GM18861 (cell line): ENCODE measurements at regions not wholly inside any gene's neighbourhood (a gene's known extent, or its start where the extent isn't known, plus 50 kb on each side); places are given as distances from the start of the nearest gene placed in this dataset.
"Not testable (repeated sequence)": the region's sequence is repeated elsewhere in the genome, so short reads cannot be mapped to it uniquely, and the experiment has no call there.

Experiments
- ATAC-seq: cut with Tn5 transposase; IDR thresholded peaks from one replicate; pipeline ENCODE4 v1.9.1; 2021; ENCODE audit not compliant: unreplicated experiment

DNA sequence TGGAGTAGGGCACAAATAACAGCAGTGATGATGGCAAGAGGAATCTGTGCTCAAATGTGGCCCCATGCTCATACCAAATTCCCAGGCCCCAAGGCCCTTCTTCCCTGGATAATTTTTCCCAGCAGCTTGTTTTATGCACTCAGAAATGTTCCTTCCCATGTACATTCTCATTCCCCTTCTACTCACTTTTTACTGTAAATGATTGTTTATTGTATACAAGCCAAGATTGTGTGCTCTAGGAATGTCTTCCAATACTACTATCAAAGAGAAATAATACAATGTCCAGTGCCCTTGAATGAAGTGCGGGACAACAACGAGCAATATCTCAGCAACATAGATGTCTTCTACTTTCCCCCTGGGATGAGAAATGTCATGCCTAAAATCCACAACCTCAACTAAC, 201.6 kb downstream of the ICOS start:
- no peak for ATAC-seq

DNA sequence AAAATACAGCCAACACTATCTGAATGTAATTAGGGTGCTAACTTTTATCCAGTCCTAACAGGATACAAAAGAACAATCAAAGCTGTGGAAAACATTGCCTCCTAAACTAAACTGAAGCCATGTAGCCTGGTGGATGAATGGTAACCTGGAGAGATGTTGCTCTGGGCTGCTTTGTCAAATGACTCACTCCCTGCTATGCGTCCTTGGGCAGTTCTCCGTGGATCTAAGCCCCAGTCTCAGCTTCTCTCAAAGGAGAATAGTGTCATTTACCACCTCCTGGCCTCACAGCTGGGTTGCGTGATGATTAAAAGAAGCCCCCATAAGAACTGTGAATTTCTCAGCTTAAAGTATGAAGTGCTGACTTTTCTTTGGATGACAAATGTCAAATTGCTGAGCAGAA, 203.7 kb downstream of the ICOS start:
- no peak for ATAC-seq

DNA sequence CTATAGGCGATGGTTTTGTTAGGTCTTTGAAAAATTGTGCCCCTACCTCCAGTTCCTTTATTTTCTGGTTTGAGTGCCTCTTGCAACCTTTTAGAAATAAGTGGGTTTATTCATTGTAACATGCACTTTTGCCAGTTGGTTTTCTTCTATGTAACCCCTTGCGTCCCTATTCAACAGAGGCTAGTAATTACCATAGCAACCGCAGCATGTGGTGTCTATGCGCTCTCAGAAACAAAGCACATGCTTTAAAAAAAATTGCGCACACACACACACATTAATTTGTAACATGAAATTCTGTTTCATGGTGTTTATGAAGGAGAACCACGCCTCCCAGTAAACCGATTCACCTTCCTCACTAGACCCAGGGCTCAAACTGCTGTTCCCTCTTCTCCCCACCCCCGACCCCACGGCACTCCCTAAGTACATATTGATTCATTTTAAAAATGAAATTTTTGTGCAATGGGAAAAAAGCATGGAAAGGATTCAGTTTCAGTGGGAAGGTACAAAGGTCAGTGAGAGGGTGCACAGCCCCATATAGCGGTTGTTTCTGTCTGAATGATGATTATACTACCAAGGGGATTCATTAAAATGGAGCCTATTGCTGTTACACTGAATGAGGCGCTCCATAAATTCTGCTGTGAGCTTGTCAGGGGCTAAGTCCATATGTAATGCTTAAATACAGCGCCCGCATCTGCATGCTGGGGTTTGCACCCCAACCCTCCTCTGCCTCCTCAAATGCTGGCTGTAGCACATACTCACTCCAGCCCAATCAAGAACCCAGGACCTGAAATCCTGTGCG, 206.9 kb downstream of the ICOS start:
- no peak for ATAC-seq

DNA sequence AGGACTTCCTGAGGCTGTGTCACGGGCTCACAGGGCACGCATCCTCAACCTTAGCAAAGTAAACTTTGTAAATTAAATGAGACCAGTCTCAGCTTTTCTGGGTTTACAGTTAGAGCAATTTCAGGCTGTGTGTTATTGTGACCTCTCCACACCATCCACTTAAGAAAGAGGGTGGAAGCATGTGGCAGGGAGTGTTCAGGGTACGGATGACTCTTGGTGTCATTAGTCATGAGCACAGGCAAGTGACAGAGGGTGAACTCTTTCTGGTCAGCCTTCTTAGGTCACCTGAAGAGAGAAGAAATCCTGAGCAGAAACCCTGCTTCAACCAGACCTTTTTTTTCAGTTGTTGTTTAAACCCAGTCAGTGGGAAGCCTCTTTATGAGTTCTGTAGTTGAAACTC, 207.9 kb downstream of the ICOS start:
- no peak for ATAC-seq

DNA sequence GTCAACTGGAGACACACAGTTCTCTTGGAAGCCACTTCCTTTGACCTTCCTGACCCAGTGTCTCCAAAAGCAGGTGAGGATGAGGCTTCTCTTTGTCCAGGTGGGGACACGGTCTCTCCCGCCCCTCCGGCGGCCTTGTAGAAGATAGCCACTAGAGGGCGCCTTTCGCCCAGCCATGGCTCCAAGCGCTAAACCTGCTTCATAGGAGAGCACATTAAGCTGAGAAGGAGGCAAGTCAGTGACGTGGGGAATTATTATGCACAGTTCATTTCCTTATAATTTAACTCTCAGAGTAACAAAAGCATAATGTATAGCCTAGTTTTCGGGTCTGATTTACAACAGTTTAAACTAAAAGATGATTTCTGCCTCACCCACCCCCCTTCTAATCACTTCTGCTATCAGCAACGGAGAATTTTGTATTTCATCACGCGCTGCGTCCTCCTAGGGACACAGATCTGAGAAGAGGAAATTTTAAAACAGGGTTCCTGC, 208.7 kb downstream of the ICOS start:
- peak; percentile 98 for ATAC-seq

DNA sequence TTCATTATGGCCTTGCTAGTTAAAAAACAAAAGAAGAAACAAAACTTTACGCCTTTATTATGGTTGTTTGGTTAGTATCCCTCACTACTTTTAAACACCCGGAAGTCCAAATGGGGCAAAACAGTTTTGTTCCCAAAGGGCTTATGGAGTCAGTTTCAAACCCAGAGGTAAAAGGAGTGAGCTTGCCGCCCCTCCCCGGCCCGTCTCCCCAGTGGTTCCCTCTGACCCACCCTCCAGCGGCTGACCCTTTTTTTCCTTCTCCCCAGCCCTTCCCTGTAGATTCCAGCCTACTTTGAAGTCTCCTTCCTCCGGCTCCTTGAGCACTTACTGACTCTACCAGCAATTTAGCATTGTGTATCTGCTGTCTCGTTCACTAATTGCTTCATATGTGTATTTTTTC, 209.2 kb downstream of the ICOS start:
- ATAC-seq, result no peak

DNA sequence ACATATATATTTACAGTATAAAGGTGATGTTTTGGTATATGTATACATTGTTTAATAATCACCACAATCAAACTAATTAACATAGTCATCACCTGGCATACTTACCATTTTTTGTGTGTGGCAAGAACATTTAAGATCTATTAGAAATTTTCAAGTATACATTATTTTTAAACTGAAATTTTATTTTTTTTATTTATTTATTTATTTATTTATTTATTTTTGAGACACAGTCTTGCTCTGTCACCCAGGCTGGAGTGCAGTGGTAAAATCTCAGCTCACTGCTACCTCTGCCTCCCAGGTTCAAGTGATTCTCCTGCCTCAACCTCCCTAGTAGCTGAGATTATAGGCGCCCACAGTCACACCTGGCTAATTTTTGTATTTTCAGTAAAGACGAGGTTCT, 210.5 kb downstream of the ICOS start:
- ATAC-seq, result not testable (repeated sequence)

DNA sequence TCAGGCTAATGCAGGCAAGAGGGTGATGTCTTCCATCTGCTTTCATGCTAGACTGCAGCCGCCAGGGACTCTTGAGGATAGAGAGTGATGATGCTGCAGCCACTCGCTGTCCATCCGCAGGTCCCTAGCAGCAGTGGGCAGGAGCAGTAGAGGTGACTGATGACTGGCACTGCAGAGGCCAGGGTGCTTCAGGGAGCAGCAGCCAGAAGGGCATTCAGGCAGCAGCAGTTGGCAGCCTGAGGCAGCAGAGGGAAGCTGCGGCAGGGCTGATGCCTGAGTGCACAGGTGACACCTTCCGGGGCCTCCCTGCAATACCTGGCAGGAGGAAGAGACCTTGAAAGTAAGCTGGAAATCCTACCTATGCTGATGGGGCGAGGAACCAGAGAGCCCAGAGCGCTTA, 214.2 kb downstream of the ICOS start:
- ATAC-seq, result no peak

DNA sequence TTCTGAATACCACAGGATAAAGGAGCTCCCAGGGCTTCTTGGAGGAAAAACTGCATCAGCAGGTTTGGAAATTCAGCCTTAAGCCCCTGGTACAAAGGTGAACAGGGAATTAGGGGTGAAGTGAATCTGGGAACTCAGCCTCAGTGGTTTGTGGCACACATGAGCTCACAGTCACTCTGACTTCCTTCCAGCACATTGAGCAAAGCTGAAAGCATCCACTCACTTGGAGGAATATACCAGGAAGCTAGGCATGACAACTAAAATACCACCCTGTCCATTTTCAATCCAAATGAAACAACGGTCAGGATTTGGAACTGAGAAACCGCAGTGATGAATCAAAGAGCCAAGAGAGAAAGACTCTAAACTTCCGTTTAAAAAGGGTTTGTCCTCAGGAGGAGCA, 216.1 kb downstream of the ICOS start:
- no peak for ATAC-seq

DNA sequence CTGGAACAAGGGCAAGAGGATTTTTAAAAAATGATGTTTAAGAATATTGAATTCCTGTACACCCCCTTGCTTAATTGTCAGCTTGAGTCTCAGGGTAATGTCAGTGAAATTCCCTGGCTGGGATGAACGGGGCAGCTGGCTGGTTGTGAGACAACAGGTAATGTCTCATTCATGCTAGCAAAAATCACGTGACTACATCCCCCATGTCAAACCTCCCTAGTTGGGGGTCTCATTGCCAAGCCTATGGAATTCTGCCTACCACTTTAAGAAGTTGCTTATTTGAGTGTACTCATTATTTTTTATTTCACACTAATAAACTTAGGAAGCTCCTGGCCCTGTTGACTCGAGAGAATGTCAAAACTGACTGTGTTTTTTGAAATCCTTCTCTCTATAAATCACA, 218.3 kb downstream of the ICOS start:
- ATAC-seq, result no peak

DNA sequence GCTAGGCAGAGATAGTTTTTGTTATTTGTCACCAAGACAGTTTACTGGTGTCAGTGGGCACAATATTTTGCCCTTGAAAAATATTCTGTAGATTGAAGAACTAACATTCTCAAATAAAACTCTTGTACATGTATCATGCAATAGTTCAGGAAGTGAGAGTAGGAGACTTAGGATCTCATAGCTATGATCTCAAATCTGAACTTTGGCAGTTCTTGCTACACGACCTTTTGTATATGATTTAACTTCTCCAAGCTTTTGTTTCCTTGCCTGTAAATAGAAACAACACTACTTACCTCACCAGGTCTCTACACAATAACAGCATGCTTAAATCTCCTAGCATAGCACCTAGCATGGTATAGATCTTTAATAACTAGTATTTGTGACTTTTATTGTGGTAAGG, 219.9 kb downstream of the ICOS start:
- ATAC-seq, result no peak

DNA sequence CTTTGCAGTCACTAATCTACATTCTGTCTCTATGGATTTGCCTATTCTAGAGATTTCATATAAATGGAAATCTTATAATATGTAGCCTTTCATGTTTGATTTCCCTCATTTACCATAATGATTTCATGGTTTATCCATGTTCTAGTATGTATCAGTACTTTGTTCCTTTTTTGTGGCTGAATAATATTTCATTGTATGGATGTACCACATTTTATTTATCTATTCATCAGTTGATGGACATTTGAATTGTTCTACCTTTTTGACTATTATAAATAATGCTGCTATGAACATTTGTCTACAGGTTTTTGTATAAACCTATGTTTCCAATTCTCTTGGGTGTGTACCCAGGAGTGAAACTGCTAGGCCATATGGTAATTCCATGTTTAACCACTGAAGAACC, 221.1 kb downstream of the ICOS start:
- no peak for ATAC-seq

DNA sequence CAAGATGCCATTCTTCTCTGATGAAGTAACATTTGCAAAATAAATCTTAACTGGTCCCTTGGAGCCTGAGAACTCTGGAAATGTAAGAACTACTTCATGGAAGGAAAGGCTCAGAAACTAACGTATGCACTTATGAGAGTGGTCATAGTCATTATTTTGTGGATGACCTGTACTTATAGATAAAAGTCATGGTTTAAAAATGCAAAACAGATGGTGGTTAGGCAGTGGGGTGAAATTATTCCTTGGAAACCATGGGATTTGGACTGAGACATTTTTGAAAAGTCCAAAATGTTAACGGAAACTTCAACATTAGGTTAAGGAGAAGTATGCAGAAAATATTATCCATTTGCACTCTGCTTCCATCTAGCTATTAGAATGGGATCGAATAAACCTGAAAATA, 223.0 kb downstream of the ICOS start:
- ATAC-seq, result no peak

DNA sequence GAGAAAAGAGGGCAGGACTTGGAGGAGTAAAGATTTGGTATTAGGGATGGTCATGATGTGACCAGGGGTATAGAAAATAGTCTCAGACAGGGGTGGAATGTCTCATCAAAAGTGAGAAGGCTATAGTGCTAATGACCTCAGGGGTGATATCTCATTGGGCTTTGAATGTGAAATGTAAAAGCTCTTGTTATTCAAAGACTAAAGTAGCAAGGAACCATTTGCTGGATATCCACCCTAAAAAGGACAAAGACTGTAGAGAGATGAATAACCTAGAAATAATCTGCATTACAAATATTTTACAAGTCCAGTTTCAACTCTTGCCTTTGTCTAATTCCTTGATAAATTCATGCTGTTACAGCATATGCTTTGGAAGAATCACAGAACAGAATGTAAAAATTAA, 224.4 kb downstream of the ICOS start:
- ATAC-seq, result no peak

DNA sequence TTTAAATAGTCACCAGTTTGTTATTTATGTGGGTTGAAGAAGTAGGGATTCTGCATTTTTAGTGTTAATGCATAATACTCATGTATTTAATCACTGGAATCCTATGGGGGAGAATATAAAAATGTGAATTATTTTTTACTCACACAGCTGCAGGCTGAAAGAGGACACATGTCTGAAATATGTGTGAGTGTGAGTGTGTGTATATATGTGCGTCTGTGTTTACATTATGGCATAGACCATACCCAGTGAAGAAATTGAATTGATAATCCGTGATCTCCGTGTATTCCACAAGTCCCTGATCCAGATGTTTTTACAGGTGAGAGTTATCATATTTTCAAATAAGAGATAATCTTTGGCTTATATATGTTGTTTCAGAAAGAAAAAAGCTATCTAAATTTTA, 225.3 kb downstream of the ICOS start:
- ATAC-seq, result no peak

DNA sequence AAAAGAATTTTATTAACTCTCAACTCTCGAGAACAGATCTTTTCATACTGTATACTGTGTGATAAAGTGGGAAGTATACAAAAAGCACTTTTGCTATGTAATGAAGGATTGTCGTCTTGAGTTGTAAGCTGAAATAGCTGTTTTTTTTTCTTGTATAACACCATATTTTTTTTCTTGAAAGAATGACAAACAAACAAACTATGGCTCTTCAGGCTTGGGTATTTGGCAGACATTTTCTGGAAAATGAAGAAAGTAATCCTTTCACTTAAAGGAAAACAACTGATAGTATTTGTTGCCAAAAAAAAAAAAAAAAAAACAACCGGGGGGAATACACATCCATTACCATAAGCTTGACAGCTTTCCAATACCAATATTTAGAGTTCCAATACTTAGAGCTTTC, 230.4 kb downstream of the ICOS start:
- ATAC-seq, result no peak

DNA sequence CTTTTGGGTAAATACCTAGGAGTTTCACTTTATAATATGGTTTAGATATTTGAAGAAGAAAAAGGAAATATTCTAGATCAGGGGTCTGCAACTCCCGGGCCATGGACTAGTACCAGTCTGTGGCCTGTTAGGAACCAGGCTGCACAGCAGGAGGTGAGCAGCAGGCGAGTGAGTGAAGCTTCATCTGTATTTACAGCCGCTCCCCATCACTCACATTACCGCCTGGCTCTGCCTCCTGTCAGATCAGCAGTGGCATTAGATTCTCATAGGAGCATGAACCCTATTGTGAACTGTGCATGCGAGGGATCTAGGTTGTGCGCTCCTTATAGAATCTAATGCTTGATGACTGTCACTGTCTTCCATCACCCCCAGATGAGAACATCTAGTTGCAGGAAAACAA, 231.1 kb downstream of the ICOS start:
- ATAC-seq, result not testable (repeated sequence)

DNA sequence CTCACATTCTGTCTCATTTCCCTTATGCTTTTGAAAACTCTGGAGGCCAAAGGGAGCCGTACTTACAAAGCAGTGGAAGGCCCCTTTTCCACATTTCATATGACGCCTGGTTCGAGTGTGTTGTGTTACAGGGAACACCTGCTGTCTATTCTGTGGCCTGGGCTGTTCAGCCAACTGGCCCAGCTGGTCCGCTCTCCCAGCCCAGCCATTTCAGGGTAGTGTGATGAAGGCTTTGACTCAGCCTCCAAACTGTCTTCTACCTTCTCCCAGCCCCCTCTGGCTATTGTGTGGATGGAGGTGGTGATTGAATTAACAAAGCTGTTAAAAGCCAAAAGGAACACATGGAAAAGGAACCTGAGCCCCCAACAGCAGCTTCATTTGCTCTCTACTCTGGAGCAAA, 233.8 kb downstream of the ICOS start:
- no peak for ATAC-seq

DNA sequence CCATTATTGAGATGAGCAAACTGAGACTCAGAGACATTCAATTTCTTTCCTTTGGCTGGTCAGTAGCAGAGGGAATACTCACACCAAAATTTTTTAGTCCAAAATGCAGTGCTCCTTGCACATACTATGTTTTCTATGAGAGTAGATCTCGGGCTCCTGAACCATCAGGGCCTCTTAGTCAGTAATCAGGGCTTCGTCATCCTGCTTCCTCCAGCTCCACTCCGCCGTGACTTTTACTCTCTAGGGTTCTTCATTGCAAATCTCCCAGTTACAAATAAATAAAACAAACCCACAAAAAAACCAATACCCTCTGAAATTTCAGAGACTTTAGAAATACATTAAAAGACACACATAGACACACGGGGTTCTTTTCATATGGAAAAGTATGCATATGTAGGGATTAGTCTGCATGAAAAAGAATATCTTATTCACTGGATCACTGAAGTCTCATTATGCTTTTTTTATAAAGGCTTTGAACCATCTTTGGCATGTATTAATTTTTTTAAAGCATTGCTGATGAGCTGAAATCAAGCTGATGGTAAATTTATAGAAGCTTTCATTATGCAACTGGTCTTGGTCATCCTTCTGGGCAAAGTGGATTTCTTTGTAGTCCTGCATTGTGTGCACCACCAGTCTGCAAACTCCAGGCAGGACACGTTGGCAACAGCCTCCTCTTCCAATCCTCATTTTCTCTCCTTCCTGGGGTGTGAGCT, 235.0 kb downstream of the ICOS start:
- no peak for ATAC-seq

DNA sequence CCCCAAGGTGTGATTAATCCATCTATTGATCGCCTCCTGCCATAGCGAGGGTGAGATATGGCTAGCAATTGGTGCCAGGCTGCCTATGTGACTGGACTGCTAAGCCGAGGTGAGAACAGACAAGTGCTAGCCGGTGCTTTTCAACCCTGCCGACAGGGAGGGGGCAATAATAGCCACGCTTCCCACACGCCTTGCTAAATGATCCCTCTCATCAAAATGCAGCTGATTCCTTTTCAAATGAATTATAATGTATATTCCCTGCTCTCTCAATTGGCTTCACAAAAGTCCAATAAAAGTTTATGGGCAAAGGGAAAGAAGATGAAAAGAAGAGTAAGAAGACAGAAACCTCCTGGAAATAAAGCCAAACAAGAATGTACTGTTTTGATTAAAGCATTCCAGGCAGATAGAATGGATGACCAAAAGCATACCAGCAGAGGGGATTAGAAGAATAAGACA, 235.6 kb downstream of the ICOS start:
- ATAC-seq, result no peak

DNA sequence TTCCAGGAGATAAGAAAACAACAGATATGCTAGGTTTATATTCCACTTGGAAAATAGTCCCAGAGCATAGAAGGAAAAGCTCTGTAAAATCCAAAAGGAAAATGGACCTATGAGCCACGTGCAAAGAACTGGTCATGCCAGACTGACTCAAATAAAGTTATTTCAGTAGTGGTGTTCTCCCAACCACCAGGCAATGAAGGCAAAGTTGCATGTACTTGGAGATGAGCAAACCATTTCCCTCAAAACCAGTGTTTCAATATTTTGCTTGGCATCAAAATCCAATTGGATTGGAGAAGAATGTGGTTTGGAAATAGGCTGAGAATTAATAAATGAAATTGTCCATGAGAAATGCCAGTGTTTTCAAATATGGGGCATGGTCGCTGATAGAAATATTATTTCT, 237.5 kb downstream of the ICOS start:
- no peak for ATAC-seq

DNA sequence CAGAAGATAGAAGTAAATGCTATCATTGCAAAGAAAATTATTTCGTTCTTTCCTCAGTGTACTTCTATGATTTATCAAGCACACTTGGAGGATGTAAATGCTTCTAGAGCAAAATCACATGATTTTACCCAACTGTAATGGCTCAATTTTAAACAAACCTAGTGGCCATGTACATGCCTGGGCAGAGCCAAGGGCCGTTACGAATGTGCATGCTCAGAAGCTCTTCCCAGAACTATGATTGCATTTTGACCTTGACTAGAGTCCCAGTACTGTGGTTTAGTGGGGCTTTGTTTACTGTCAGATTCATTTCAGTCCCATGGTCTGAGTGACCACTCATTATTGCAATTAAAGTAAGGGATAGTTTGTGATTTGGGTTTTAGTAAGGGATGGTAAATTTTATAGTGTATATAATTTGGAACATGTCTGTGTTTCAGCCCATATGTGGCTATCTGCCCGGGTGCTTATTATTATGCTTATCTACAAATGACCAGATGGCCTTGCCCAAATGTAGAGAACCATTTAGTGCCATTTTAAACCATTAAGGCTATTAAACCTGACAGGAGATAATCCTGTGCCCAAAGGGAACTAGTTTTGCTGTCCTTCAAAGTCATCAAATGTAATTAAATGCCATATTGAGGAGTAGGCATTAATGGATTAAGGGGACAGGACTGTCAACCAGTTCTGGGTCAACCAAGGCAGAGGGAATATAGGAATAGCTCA, 239.1 kb downstream of the ICOS start:
- no peak for ATAC-seq
